ENCODE measurements at regions not wholly inside any gene's neighbourhood (a gene's known extent, or its start where the extent isn't known, plus 50 kb on each side); places are given as distances from the start of the nearest gene placed in this dataset.

DNA sequence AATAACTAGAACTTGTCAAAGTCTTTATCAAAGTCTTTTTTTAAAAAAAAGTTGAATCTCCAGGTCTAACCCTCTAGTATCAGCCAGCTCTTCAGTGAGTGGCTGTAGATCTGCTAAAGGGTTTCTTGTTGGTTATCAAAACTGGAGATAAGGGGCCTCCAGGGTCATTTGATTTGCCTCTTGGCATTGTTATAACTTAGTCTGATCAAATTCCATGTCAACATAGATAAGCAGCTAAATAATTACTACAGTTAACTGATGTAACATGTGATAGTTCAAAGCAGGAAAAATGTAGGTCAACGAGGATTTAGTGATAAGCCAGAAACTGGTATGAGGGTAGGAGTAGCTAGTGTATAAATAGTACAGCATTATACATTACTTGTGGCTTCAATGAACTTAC, 465.1 kb downstream of the PDHA2 start:
- TF ChIP-seq, protein P1, sequence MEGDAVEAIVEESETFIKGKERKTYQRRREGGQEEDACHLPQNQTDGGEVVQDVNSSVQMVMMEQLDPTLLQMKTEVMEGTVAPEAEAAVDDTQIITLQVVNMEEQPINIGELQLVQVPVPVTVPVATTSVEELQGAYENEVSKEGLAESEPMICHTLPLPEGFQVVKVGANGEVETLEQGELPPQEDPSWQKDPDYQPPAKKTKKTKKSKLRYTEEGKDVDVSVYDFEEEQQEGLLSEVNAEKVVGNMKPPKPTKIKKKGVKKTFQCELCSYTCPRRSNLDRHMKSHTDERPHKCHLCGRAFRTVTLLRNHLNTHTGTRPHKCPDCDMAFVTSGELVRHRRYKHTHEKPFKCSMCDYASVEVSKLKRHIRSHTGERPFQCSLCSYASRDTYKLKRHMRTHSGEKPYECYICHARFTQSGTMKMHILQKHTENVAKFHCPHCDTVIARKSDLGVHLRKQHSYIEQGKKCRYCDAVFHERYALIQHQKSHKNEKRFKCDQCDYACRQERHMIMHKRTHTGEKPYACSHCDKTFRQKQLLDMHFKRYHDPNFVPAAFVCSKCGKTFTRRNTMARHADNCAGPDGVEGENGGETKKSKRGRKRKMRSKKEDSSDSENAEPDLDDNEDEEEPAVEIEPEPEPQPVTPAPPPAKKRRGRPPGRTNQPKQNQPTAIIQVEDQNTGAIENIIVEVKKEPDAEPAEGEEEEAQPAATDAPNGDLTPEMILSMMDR (conservative IDR thresholded peaks at IDR 0.05): no peak
- TF ChIP-seq ZFX (IDR thresholded peaks at IDR 0.05): no peak
- H3K27ac ChIP-seq: no peak overlapping the region

DNA sequence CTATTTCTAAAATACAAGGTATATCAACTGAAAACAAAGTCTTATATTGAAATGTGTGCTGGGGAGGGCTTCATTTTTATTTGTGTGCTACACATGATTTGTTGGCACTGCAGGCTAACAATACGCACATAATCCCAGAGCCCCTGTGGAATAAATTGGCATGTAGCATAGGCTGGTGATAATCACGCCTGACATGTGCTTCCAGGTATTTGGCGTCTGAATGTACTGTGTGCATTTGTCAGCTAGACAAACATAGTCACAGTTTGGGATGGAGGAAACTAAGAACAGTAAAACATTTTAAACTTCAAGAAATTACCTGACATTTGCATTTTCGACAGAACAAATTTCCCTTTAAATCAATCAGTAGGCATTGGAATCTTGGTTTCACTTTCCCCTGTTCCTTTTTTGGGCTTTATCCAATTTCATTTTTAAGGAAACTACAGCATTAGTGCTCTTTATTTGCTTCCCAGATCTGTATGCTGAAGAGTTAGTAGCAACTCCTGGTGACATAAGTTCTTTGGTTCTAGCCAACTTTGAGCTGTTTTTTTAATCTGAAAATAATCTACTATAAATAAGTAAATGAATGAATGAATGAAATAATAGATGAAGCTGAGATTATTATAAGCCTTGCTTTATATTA, 472.3 kb downstream of the PDHA2 start:
- TF ChIP-seq, protein P1 (conservative IDR thresholded peaks at IDR 0.05): no peak
- no peak for TF ChIP-seq ZFX (IDR thresholded peaks at IDR 0.05)
- no peak overlapping the region for H3K27ac ChIP-seq

DNA sequence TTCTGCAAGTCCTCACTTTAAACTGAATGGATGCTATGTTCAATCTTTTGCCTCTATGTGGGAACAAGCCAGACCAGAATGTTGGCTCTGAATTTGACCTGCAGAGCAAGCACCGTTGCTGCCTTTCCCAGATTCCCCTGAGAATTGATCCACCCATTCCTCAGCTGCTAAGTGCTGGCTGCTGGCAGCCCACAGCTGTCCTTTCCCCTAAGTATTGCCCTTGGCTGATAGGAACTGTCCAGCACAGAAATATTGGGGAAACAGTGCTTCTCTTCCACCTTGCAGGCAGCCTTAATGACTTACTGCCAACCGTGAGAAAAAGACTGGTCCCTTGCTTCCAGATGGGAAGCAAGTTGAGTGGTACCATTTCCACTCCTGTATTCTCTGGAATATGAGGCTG, 475.9 kb downstream of the PDHA2 start:
- TF ChIP-seq ZFX (IDR thresholded peaks at IDR 0.05): no peak
- TF ChIP-seq, protein P1 (conservative IDR thresholded peaks at IDR 0.05): no peak

DNA sequence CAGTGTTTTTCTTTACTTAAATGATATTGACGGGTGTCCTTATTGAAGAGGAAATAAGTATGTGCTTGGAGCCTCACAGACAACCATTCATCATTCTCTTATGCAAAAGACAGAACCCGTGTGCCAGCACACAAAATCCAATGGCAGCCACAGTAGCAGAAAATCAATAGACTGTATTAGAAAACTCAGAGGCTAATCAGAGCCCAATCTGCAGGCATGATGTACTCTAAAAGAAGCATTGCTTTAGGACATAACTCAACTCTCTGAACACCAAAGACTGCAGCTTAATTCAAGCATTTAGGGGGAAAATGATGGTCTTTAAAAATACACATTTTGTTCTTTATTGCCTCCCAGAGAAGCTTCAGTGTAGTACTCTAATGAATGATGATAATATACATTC, 476.9 kb downstream of the PDHA2 start:
- TF ChIP-seq ZFX (IDR thresholded peaks at IDR 0.05): no peak
- H3K27ac ChIP-seq: no peak overlapping the region

More for the DNA sequence above, 475.9 kb downstream of the PDHA2 start:
- no peak overlapping the region for H3K27ac ChIP-seq

DNA sequence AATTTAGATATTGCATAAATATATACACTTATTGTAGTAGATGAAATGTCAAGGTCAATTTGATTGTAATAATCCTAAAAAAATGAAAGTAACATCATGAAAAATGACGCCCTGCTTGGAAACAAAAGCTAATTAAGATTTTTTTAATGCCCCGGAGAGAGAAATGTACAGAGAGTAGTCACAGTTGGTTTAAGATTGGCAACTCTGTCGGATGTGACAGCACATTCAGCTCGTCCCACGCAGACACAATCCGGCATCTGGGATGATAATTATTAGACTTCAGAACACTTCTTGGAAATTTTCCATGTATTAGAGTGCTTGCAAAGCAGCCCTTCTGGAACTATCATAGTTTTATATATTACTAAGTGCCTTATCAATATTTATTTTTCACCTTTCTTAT, 478.0 kb downstream of the PDHA2 start:
- TF ChIP-seq, protein P1 (conservative IDR thresholded peaks at IDR 0.05): no peak
- no peak for TF ChIP-seq ZFX (IDR thresholded peaks at IDR 0.05)
- H3K27ac ChIP-seq: no peak overlapping the region

DNA sequence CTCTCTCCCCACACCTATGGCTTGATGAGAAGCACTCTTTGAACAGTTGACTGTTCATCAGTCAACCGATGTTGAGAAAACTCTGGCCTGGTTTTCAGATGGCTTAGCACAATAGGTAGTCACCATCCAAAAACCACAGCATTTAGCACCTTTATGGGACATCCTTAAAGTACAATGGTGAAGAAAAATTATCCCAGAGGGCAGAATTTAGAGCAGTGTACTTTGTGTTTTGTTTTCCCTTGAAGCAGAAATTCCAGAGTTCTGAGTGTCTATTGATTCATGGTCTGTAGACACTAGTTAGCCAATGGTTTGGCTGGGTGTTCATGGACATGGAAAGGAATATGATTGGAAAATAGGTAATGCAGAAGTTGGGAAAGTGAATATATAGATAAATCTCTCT, 487.0 kb downstream of the PDHA2 start:
- H3K27ac ChIP-seq: no peak overlapping the region
- no peak for TF ChIP-seq ZFX (IDR thresholded peaks at IDR 0.05)

DNA sequence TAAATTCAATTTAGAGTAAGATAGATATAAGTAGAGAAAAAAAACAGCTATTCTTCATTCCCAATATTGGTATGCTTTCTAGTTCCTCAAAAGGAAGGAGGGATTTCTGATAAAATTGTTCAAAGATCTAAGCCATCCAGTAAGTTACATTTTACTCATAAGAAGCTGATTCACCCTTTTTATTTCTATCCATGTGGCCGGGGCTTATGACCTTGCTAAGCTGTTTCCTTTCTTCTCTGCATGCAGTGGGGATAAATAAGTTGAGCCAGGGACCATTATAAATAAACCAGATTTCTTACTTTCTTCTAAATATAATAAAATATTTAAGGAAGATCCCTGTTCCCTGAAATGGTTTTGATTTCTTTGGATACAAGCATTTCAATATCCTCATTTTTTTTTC, 502.3 kb downstream of the PDHA2 start:
- TF ChIP-seq ZFX (IDR thresholded peaks at IDR 0.05): no peak
- TF ChIP-seq, protein P1 (conservative IDR thresholded peaks at IDR 0.05): no peak
- H3K27ac ChIP-seq: no peak overlapping the region

DNA sequence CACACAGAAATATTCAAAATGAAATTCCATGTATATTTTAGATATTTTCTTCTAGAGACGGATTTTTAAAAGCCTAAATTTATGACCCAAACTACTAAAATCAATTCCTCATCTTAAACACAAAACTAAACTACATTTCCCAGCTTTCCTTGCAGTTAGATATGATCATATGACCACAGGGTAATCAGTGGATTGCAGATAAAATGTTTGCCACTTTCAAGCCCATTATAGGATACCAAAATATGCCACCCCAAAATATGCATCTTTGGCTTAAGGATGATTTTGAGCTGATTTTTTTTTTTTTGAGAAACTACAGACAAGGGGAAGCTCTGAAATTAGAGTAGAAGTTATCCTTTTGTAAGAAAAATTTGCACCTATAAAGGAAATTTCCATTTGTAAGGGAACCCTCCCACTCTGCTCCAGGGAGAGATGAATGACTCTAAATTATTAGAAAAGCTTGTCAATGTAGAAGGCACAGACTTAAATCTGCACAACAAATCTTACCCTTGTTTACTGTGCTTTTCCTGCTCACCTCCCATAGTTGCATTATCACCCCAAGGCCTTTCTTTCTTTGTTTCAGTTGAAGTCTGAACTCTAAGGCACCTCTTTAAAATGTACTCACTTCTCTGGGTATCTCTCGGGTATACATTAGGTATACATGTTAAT, 503.0 kb downstream of the PDHA2 start:
- no peak overlapping the region for H3K27ac ChIP-seq
- TF ChIP-seq, protein P1 (conservative IDR thresholded peaks at IDR 0.05): no peak
- TF ChIP-seq ZFX (IDR thresholded peaks at IDR 0.05): no peak
